ENCODE measurements at regions not wholly inside any gene's neighbourhood (a gene's known extent, or its start where the extent isn't known, plus 50 kb on each side); places are given as distances from the start of the nearest gene placed in this dataset.

- no peaks in the 10 kb centered on the region for H3K4me1 Mint-ChIP-seq
- ATAC-seq (ENCODE audit: low read depth in 2 of 2): no peak
- no peaks in the 10 kb centered on the region for H3K36me3 Mint-ChIP-seq
- H3K27ac Mint-ChIP-seq: no peak overlapping the region
- no peaks in the 10 kb centered on the region for H3K9me3 Mint-ChIP-seq
- no peak for DNase-seq
- H3K4me3 Mint-ChIP-seq: no peak overlapping the region
- H3K27me3 Mint-ChIP-seq: peaks cover 8 to 16% (median 15%) of the 10 kb centered on the region in 3 donors
Measured at GRCh38 chr9:113796646-113797426, 79.3 kb upstream of the ZNF618 start.

GRCh38 chr9:113798062-113799030, 77.8 kb upstream of the ZNF618 start:
- no peaks in the 10 kb centered on the region for H3K36me3 Mint-ChIP-seq
- DNase-seq: no peak
- no peak overlapping the region for H3K4me3 Mint-ChIP-seq
- peaks cover 8 to 16% (median 15%) of the 10 kb centered on the region in 3 donors for H3K27me3 Mint-ChIP-seq
- H3K4me1 Mint-ChIP-seq: no peaks in the 10 kb centered on the region
- ATAC-seq (ENCODE audit: low read depth in 2 of 2): no peak
- H3K27ac Mint-ChIP-seq: no peak overlapping the region
- H3K9me3 Mint-ChIP-seq: no peaks in the 10 kb centered on the region

GRCh38 chr9:113800276-113800675, 75.8 kb upstream of the ZNF618 start:
- ATAC-seq (ENCODE audit: low read depth in 2 of 2): no peak
- H3K36me3 Mint-ChIP-seq: no peaks in the 10 kb centered on the region
- H3K4me1 Mint-ChIP-seq: no peaks in the 10 kb centered on the region
- no peaks in the 10 kb centered on the region for H3K9me3 Mint-ChIP-seq
- no peak overlapping the region for H3K4me3 Mint-ChIP-seq
- no peak for DNase-seq
- H3K27ac Mint-ChIP-seq: no peak overlapping the region
- H3K27me3 Mint-ChIP-seq: peaks cover 8 to 15% (median 11%) of the 10 kb centered on the region in 3 donors

GRCh38 chr9:113803811-113804589, 72.1 kb upstream of the ZNF618 start:
- no peak overlapping the region for H3K27ac Mint-ChIP-seq
- no peaks in the 10 kb centered on the region for H3K9me3 Mint-ChIP-seq
- H3K36me3 Mint-ChIP-seq: no peaks in the 10 kb centered on the region
- no peaks in the 10 kb centered on the region for H3K27me3 Mint-ChIP-seq
- peaks cover 0 to 6% (median 0%) of the 10 kb centered on the region in 3 donors for H3K4me1 Mint-ChIP-seq
- no peak overlapping the region for H3K4me3 Mint-ChIP-seq
- ATAC-seq (ENCODE audit: low read depth in 2 of 2) (no peak), DNase-seq (no peak)

GRCh38 chr9:113805486-113806132, 70.5 kb upstream of the ZNF618 start:
- H3K27ac Mint-ChIP-seq: no peak overlapping the region
- H3K4me1 Mint-ChIP-seq: peaks cover 0 to 6% (median 0%) of the 10 kb centered on the region in 3 donors
- no peak for DNase-seq
- no peak overlapping the region for H3K4me3 Mint-ChIP-seq
- no peak for ATAC-seq (ENCODE audit: low read depth in 2 of 2)
- no peaks in the 10 kb centered on the region for H3K36me3 Mint-ChIP-seq
- H3K27me3 Mint-ChIP-seq: peaks cover 0 to 5% (median 0%) of the 10 kb centered on the region in 3 donors
- H3K9me3 Mint-ChIP-seq: no peaks in the 10 kb centered on the region

- Mint-ChIP-seq H3K4me3 (peak overlapping the region in 2 of 8 donors; percentile 33 to 68), H3K9me3 (no peaks in the 10 kb centered on the region), H3K4me1 (peaks cover 0 to 6% (median 0%) of the 10 kb centered on the region in 3 donors), H3K27ac (no peak overlapping the region), H3K27me3 (peaks cover 0 to 8% (median 6%) of the 10 kb centered on the region in 3 donors), H3K36me3 (no peaks in the 10 kb centered on the region)
- peak; percentile 29 for DNase-seq
- ATAC-seq (ENCODE audit: low read depth in 2 of 2): peak in 1 of 2 donors; percentile 25
Measured at GRCh38 chr9:113807173-113808061, 68.7 kb upstream of the ZNF618 start.

- Mint-ChIP-seq H3K27me3 (peaks cover 0 to 8% (median 6%) of the 10 kb centered on the region in 3 donors), H3K36me3 (no peaks in the 10 kb centered on the region), H3K9me3 (no peaks in the 10 kb centered on the region), H3K27ac (peak overlapping the region in 1 of 6 donors; percentile 33), H3K4me1 (peaks cover 0 to 6% (median 0%) of the 10 kb centered on the region in 3 donors), H3K4me3 (no peak overlapping the region)
- ATAC-seq (ENCODE audit: low read depth in 2 of 2): no peak
- no peak for DNase-seq
Measured at GRCh38 chr9:113808391-113809358, 67.4 kb upstream of the ZNF618 start.

- DNase-seq: no peak
- no peak for ATAC-seq (ENCODE audit: low read depth in 2 of 2)
- H3K4me3 Mint-ChIP-seq: no peak overlapping the region
- peaks cover 0 to 6% (median 0%) of the 10 kb centered on the region in 3 donors for H3K4me1 Mint-ChIP-seq
- peaks cover 0 to 11% of the 10 kb centered on the region in 2 donors for H3K36me3 Mint-ChIP-seq
- peaks cover 0 to 18% (median 4%) of the 10 kb centered on the region in 7 donors for H3K9me3 Mint-ChIP-seq
- no peak overlapping the region for H3K27ac Mint-ChIP-seq
- H3K27me3 Mint-ChIP-seq: peaks cover 19 to 47% (median 40%) of the 10 kb centered on the region in 3 donors
Measured at GRCh38 chr9:113817171-113817570, 58.9 kb upstream of the ZNF618 start.

- H3K4me1 Mint-ChIP-seq: peaks cover 0 to 6% (median 0%) of the 10 kb centered on the region in 3 donors
- H3K36me3 Mint-ChIP-seq: peaks cover 3 to 14% of the 10 kb centered on the region in 2 donors
- H3K27ac Mint-ChIP-seq: no peak overlapping the region
- H3K9me3 Mint-ChIP-seq: peaks cover under 1 to 29% (median 9%) of the 10 kb centered on the region in 7 donors
- ATAC-seq (ENCODE audit: low read depth in 2 of 2) (no peak), DNase-seq (no peak)
- peaks cover 19 to 47% (median 41%) of the 10 kb centered on the region in 3 donors for H3K27me3 Mint-ChIP-seq
- H3K4me3 Mint-ChIP-seq: no peak overlapping the region
Measured at GRCh38 chr9:113818391-113818790, 57.7 kb upstream of the ZNF618 start.

GRCh38 chr9:113822315-113822714, 53.8 kb upstream of the ZNF618 start:
- Mint-ChIP-seq H3K27me3 (peaks cover 4 to 40% (median 32%) of the 10 kb centered on the region in 3 donors), H3K4me1 (no peaks in the 10 kb centered on the region), H3K9me3 (peaks cover 4 to 42% (median 17%) of the 10 kb centered on the region in 7 donors), H3K27ac (no peak overlapping the region), H3K36me3 (peaks cover 5 to 26% of the 10 kb centered on the region in 2 donors), H3K4me3 (no peak overlapping the region)
- no peak for ATAC-seq (ENCODE audit: low read depth in 2 of 2)
- DNase-seq: no peak

GRCh38 chr9:113823421-113823820, 52.7 kb upstream of the ZNF618 start:
- Mint-ChIP-seq H3K4me1 (no peaks in the 10 kb centered on the region), H3K27me3 (peaks cover 4 to 30% (median 22%) of the 10 kb centered on the region in 3 donors), H3K4me3 (no peak overlapping the region), H3K27ac (peak overlapping the region in 1 of 6 donors; percentile 35), H3K36me3 (peaks cover 5 to 16% of the 10 kb centered on the region in 2 donors), H3K9me3 (peaks cover 6 to 35% (median 16%) of the 10 kb centered on the region in 7 donors)
- no peak for DNase-seq
- no peak for ATAC-seq (ENCODE audit: low read depth in 2 of 2)
